ENCODE measurements at regions not wholly inside any gene's neighbourhood (a gene's known extent, or its start where the extent isn't known, plus 50 kb on each side); places are given as distances from the start of the nearest gene placed in this dataset.

GRCh38 chr4:160567634-160568033 is 1464.8 kb downstream of the RAPGEF2 start:
- TF ChIP-seq, protein P1, sequence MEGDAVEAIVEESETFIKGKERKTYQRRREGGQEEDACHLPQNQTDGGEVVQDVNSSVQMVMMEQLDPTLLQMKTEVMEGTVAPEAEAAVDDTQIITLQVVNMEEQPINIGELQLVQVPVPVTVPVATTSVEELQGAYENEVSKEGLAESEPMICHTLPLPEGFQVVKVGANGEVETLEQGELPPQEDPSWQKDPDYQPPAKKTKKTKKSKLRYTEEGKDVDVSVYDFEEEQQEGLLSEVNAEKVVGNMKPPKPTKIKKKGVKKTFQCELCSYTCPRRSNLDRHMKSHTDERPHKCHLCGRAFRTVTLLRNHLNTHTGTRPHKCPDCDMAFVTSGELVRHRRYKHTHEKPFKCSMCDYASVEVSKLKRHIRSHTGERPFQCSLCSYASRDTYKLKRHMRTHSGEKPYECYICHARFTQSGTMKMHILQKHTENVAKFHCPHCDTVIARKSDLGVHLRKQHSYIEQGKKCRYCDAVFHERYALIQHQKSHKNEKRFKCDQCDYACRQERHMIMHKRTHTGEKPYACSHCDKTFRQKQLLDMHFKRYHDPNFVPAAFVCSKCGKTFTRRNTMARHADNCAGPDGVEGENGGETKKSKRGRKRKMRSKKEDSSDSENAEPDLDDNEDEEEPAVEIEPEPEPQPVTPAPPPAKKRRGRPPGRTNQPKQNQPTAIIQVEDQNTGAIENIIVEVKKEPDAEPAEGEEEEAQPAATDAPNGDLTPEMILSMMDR (IDR thresholded peaks at IDR 0.05), result no peak
- TF ChIP-seq ZFX (IDR thresholded peaks at IDR 0.05; ENCODE audit: borderline replicate concordance), result no peak

Measured in 22Rv1 (cell line).